IgD-negative memory B cell (primary cell): ENCODE measurements at regions not wholly inside any gene's neighbourhood (a gene's known extent, or its start where the extent isn't known, plus 50 kb on each side); places are given as distances from the start of the nearest gene placed in this dataset.
A peak's percentile ranks its signal among the peaks of the same experiment; 100 is the strongest.

Experiments
- H3K27ac Mint-ChIP-seq, 3 donors: one replicate each; pipeline ENCODE4 v1.8.0; 2020 to 2022; ENCODE audit warnings: mild to moderate bottlenecking in 3 of 3, mixed read lengths in 3 of 3, moderate library complexity in 1 of 3
- H3K27me3 Mint-ChIP-seq: one replicate; pipeline ENCODE4 v1.8.0; 2021; ENCODE audit warnings: mixed read lengths
- H3K36me3 Mint-ChIP-seq: one replicate; pipeline ENCODE4 v1.8.0; 2020; ENCODE audit warnings: mild to moderate bottlenecking, mixed read lengths
- H3K4me1 Mint-ChIP-seq, 3 donors: one replicate each; pipeline ENCODE4 v1.8.0; 2020 to 2022; ENCODE audit warnings: mixed read lengths in 3 of 3, mild to moderate bottlenecking in 1 of 3
- H3K4me3 Mint-ChIP-seq, 4 donors: one replicate each; pipeline ENCODE4 v1.8.0; 2020 to 2022; ENCODE audit warnings: mild to moderate bottlenecking in 4 of 4, mixed read lengths in 4 of 4, moderate library complexity in 3 of 4
- H3K9me3 Mint-ChIP-seq, 3 donors: one replicate each; pipeline ENCODE4 v1.8.0; 2020 to 2021; ENCODE audit warnings: mixed read lengths in 3 of 3, mild to moderate bottlenecking in 1 of 3

- Mint-ChIP-seq H3K27me3 (no peaks in the 10 kb centered on the region), H3K36me3 (no peaks in the 10 kb centered on the region), H3K4me3 (no peak overlapping the region), H3K4me1 (peaks cover 0 to 3% (median 0%) of the 10 kb centered on the region in 3 donors), H3K9me3 (no peaks in the 10 kb centered on the region), H3K27ac (no peak overlapping the region)
Observed at GRCh38 chr6:145339089-145339488, 396.2 kb downstream of the EPM2A start.

DNA sequence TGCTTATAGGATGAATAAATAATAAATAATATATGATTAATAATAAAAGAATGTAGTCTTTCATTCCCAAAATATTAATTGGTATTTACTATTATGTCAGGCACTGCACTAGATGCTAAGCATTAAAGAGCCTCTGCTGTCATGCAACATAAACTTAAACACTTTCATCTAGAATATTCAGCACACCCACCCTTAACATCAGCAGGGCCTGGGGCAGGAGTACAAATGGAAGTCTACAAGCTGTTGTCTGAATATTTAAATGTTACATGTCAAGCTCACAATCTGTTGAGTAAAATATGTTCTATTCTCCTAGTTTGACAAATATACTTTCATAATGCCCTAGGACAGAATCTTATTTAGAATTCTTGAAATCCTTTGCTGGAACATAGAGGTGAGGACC is 395.1 kb downstream of the EPM2A start:
- no peaks in the 10 kb centered on the region for H3K27me3 Mint-ChIP-seq
- no peak overlapping the region for H3K27ac Mint-ChIP-seq
- H3K9me3 Mint-ChIP-seq, result no peaks in the 10 kb centered on the region
- H3K4me3 Mint-ChIP-seq, result no peak overlapping the region
- no peaks in the 10 kb centered on the region for H3K36me3 Mint-ChIP-seq
- peaks cover 0 to 4% (median 3%) of the 10 kb centered on the region in 3 donors for H3K4me1 Mint-ChIP-seq

DNA sequence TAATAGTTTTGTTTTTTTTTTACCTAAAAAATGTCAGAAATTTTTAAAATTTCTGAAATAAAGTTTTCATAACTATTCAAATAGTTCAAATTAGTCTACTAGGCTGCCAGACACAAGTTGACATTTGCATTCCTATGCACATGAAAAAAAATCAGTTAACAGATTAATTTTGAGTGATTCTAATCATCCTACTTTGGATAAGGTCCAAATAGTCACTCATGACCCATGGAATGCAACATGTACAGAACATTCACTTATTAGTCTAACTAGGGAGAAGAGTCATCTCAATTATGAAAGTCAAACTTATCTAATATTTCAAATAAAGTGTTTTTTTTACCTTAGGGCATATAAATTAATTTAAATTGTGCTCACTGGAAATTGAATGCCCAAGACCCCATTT is 390.2 kb downstream of the EPM2A start:
- Mint-ChIP-seq H3K27me3 (peaks cover 6% of the 10 kb centered on the region), H3K36me3 (no peaks in the 10 kb centered on the region), H3K4me1 (peaks cover 2 to 22% (median 16%) of the 10 kb centered on the region in 3 donors), H3K27ac (no peak overlapping the region), H3K4me3 (no peak overlapping the region), H3K9me3 (no peaks in the 10 kb centered on the region)

DNA sequence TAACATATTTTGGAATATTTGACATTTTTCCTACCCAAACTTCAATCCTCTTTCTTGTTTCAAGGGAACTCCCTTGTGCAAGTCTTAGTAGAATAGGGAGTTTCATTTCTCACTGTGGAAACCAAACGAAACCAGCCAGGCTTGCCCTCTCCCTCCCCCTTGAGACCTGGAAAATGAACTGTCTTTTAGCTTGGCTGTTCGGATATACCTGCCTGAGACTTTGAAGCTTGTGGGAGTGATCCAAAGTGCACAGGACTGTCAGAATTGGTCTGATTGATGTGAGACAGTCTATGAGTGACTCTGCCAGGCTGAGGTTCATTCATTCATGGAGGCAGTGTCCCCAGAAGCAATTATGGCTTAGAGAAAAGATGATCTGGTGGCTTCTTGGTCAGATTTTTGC is 388.1 kb downstream of the EPM2A start:
- Mint-ChIP-seq H3K4me3 (no peak overlapping the region), H3K9me3 (no peaks in the 10 kb centered on the region), H3K27ac (no peak overlapping the region), H3K27me3 (peaks cover 6% of the 10 kb centered on the region), H3K4me1 (peaks cover 8 to 30% (median 28%) of the 10 kb centered on the region in 3 donors), H3K36me3 (no peaks in the 10 kb centered on the region)

GRCh38 chr6:145349950-145350510 is 385.3 kb downstream of the EPM2A start:
- Mint-ChIP-seq H3K27ac (peak overlapping the region in 1 of 3 donors; percentile 3), H3K36me3 (no peaks in the 10 kb centered on the region)

GRCh38 chr6:145350928-145351327 is 384.4 kb downstream of the EPM2A start:
- H3K9me3 Mint-ChIP-seq, result no peaks in the 10 kb centered on the region
- H3K27me3 Mint-ChIP-seq, result peaks cover 6% of the 10 kb centered on the region
- peaks cover 8 to 27% (median 26%) of the 10 kb centered on the region in 3 donors for H3K4me1 Mint-ChIP-seq
- no peak overlapping the region for H3K27ac Mint-ChIP-seq
- H3K36me3 Mint-ChIP-seq, result no peaks in the 10 kb centered on the region
- H3K4me3 Mint-ChIP-seq, result peak overlapping the region in 2 of 4 donors; percentile 3 to 18

More at GRCh38 chr6:145349950-145350510, 385.3 kb downstream of the EPM2A start:
- no peaks in the 10 kb centered on the region for H3K9me3 Mint-ChIP-seq
- H3K27me3 Mint-ChIP-seq, result peaks cover 6% of the 10 kb centered on the region
- H3K4me3 Mint-ChIP-seq, result peak overlapping the region; percentile 11 to 59 (median 30)
- peaks cover 8 to 27% (median 26%) of the 10 kb centered on the region in 3 donors for H3K4me1 Mint-ChIP-seq

GRCh38 chr6:145352382-145353080 is 382.8 kb downstream of the EPM2A start:
- Mint-ChIP-seq H3K27ac (no peak overlapping the region), H3K27me3 (peaks cover 6% of the 10 kb centered on the region), H3K36me3 (no peaks in the 10 kb centered on the region), H3K4me1 (peaks cover 11 to 26% (median 25%) of the 10 kb centered on the region in 3 donors), H3K4me3 (no peak overlapping the region), H3K9me3 (no peaks in the 10 kb centered on the region)

GRCh38 chr6:145360865-145361264 is 374.5 kb downstream of the EPM2A start:
- no peaks in the 10 kb centered on the region for H3K36me3 Mint-ChIP-seq
- H3K4me3 Mint-ChIP-seq, result no peak overlapping the region
- H3K27ac Mint-ChIP-seq, result no peak overlapping the region
- peaks cover 1 to 3% (median 3%) of the 10 kb centered on the region in 3 donors for H3K9me3 Mint-ChIP-seq
- H3K27me3 Mint-ChIP-seq, result peaks cover 7% of the 10 kb centered on the region
- peaks cover 0 to 3% (median 0%) of the 10 kb centered on the region in 3 donors for H3K4me1 Mint-ChIP-seq

- Mint-ChIP-seq H3K27ac (no peak overlapping the region), H3K36me3 (no peaks in the 10 kb centered on the region), H3K9me3 (peaks cover 1 to 3% (median 3%) of the 10 kb centered on the region in 3 donors), H3K4me1 (peaks cover 2 to 4% (median 3%) of the 10 kb centered on the region in 3 donors), H3K4me3 (no peak overlapping the region), H3K27me3 (no peaks in the 10 kb centered on the region)
Observed at GRCh38 chr6:145367149-145367548, 368.2 kb downstream of the EPM2A start.

- Mint-ChIP-seq H3K9me3 (peaks cover 1 to 3% (median 3%) of the 10 kb centered on the region in 3 donors), H3K36me3 (no peaks in the 10 kb centered on the region), H3K4me3 (no peak overlapping the region), H3K27me3 (no peaks in the 10 kb centered on the region), H3K27ac (no peak overlapping the region), H3K4me1 (peaks cover 9 to 11% (median 10%) of the 10 kb centered on the region in 3 donors)
Observed at GRCh38 chr6:145368075-145368474, 367.2 kb downstream of the EPM2A start.

DNA sequence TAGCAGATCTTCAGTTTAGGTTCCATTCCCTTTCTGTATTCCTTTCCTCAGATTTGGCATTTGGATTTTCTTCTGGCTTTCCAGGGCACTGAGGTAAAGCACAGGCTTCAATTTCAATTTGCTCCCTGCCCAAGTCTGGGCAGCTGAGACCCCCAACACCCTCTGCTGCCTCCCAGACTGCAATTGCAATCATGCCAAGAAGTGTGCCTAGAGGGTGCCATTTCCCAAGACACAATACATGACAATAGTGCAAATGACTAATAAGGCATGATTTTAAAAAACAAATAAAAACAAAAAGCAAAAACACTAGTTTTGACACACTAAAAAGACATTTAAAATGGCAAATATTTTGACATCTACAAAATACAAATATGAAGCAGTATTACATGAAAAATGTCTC is 364.8 kb downstream of the EPM2A start:
- Mint-ChIP-seq H3K9me3 (no peaks in the 10 kb centered on the region), H3K4me3 (no peak overlapping the region), H3K27ac (no peak overlapping the region), H3K27me3 (no peaks in the 10 kb centered on the region), H3K36me3 (peaks cover under 1% of the 10 kb centered on the region), H3K4me1 (peaks cover 9 to 11% (median 10%) of the 10 kb centered on the region in 3 donors)

GRCh38 chr6:145372671-145373151 is 362.6 kb downstream of the EPM2A start:
- H3K27ac Mint-ChIP-seq, result peak overlapping the region in 2 of 3 donors; percentile 3 to 20
- H3K9me3 Mint-ChIP-seq, result peaks cover 5 to 6% (median 5%) of the 10 kb centered on the region in 3 donors
- H3K4me1 Mint-ChIP-seq, result peaks cover 9 to 11% (median 10%) of the 10 kb centered on the region in 3 donors
- no peaks in the 10 kb centered on the region for H3K27me3 Mint-ChIP-seq
- peaks cover 2% of the 10 kb centered on the region for H3K36me3 Mint-ChIP-seq
- peak overlapping the region in 3 of 4 donors; percentile 54 to 87 (median 77) for H3K4me3 Mint-ChIP-seq

- peaks cover 5 to 7% (median 5%) of the 10 kb centered on the region in 3 donors for H3K9me3 Mint-ChIP-seq
- H3K27me3 Mint-ChIP-seq, result no peaks in the 10 kb centered on the region
- no peak overlapping the region for H3K4me3 Mint-ChIP-seq
- H3K27ac Mint-ChIP-seq, result no peak overlapping the region
- peaks cover 9 to 11% (median 10%) of the 10 kb centered on the region in 3 donors for H3K4me1 Mint-ChIP-seq
- H3K36me3 Mint-ChIP-seq, result peaks cover 2% of the 10 kb centered on the region
Observed at GRCh38 chr6:145373826-145374225, 361.5 kb downstream of the EPM2A start.

- peaks cover 5 to 7% (median 5%) of the 10 kb centered on the region in 3 donors for H3K9me3 Mint-ChIP-seq
- H3K36me3 Mint-ChIP-seq, result peaks cover 2% of the 10 kb centered on the region
- no peak overlapping the region for H3K27ac Mint-ChIP-seq
- H3K27me3 Mint-ChIP-seq, result no peaks in the 10 kb centered on the region
- peaks cover 9 to 10% (median 10%) of the 10 kb centered on the region in 3 donors for H3K4me1 Mint-ChIP-seq
- H3K4me3 Mint-ChIP-seq, result no peak overlapping the region
Observed at GRCh38 chr6:145374570-145374969, 360.8 kb downstream of the EPM2A start.

DNA sequence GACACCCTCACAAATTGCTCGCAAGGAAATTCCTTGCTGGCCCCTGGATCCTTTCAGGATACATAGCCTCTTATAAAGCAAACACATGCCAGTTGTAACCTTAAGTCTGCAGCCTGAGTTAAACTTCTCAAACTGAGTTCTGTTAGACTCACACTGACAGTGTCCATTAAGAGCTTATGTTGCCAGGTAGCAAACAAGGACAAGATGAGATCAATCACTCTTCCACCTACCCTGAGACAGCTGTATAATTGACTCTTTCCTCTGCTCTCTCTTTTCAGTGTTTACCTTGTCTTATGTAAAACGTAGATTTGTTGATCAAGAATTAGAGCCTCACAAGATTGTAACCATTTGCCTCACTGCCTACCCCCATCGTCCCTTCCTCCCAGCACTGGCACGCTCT is 359.8 kb downstream of the EPM2A start:
- Mint-ChIP-seq H3K36me3 (peaks cover 2% of the 10 kb centered on the region), H3K4me3 (no peak overlapping the region), H3K9me3 (peaks cover 5 to 7% (median 5%) of the 10 kb centered on the region in 3 donors), H3K27ac (no peak overlapping the region), H3K4me1 (peaks cover 9 to 10% (median 10%) of the 10 kb centered on the region in 3 donors), H3K27me3 (no peaks in the 10 kb centered on the region)
